Neural progenitor cell (in vitro differentiated cells): ENCODE measurements at regions not wholly inside any gene's neighbourhood (a gene's known extent, or its start where the extent isn't known, plus 50 kb on each side); places are given as distances from the start of the nearest gene placed in this dataset. TPM values are rescaled to one million over a fixed set of nuclear protein-coding genes. Genes with fewer than 3 reads are reported as not detected.

Source experiments
- DNase-seq: peaks from one replicate; pipeline ENCODE4 v3.0.0-alpha.2; 2016; ENCODE audit warnings: low spot score
- H2AFZ ChIP-seq: fragments of 200-600 bp; sonication (generic); replicated peaks from 2 replicates; pipeline ENCODE4 v1.6.1; 2016; ENCODE audit warnings: antibody characterized with exemption
- H3F3A ChIP-seq: fragments of 200-600 bp; sonication (generic); 2 replicates; pipeline ENCODE4 v1.6.1; 2016; ENCODE audit warnings: antibody characterized with exemption, low read depth
- H3K27ac ChIP-seq: fragments of 200-600 bp; sonication (generic); 2 replicates; pipeline ENCODE4 v1.5.1; 2016; ENCODE audit warnings: mild to moderate bottlenecking
- H3K27me3 ChIP-seq: fragments of 200-600 bp; sonication (generic); 2 replicates; pipeline ENCODE4 v1.6.1; 2016; ENCODE audit warnings: mild to moderate bottlenecking, moderate library complexity
- H3K36me3 ChIP-seq: fragments of 200-600 bp; sonication (generic); 2 replicates; pipeline ENCODE4 v1.5.1; 2016
- H3K4me1 ChIP-seq: fragments of 200-600 bp; sonication (generic); 2 replicates; pipeline ENCODE4 v1.6.1; 2016; ENCODE audit warnings: mixed run types
- H3K4me2 ChIP-seq: fragments of 200-600 bp; sonication (generic); 2 replicates; pipeline ENCODE4 v1.6.1; 2016
- H3K4me3 ChIP-seq: fragments of 200-600 bp; sonication (generic); 2 replicates; pipeline ENCODE4 v1.5.1; 2016
- H3K79me2 ChIP-seq: fragments of 200-600 bp; sonication (generic); 2 replicates; pipeline ENCODE4 v1.6.1; 2016; ENCODE audit warnings: low read depth
- H3K9ac ChIP-seq: fragments of 200-600 bp; sonication (generic); 2 replicates; pipeline ENCODE4 v1.6.1; 2016
- H3K9me3 ChIP-seq: fragments of 200-600 bp; sonication (generic); 2 replicates; pipeline ENCODE4 v1.5.1; 2016; ENCODE audit warnings: low read depth
- H4K20me1 ChIP-seq: fragments of 200-600 bp; sonication (generic); 2 replicates; pipeline ENCODE4 v1.6.1; 2016; ENCODE audit warnings: low read depth
- H3K27ac Mint-ChIP-seq: 3 replicates; pipeline ENCODE4 v1.8.0; 2021; ENCODE audit warnings: mixed read lengths
- H3K27me3 Mint-ChIP-seq: 2 replicates; pipeline ENCODE4 v1.8.0; 2022; ENCODE audit warnings: low read depth, mild to moderate bottlenecking, inconsistent platforms, moderate library complexity, mixed read lengths; ENCODE audit not compliant: insufficient read depth
- H3K36me3 Mint-ChIP-seq: 3 replicates; pipeline ENCODE4 v1.8.0; 2021; ENCODE audit warnings: mixed read lengths
- H3K4me1 Mint-ChIP-seq: 3 replicates; pipeline ENCODE4 v1.8.0; 2021; ENCODE audit warnings: mixed read lengths
- H3K4me3 Mint-ChIP-seq: 3 replicates; pipeline ENCODE4 v1.8.0; 2021; ENCODE audit warnings: mild to moderate bottlenecking, moderate library complexity, mixed read lengths
- H3K9me3 Mint-ChIP-seq: 3 replicates; pipeline ENCODE4 v1.8.0; 2020; ENCODE audit warnings: mixed read lengths
- EZH2 ChIP-seq: fragments of 200-600 bp; sonication (generic); IDR thresholded peaks from 2 replicates; pipeline ENCODE4 v1.6.1; 2017; ENCODE audit warnings: antibody characterized with exemption, mild to moderate bottlenecking, moderate library complexity
- EZH2phosphoT487 ChIP-seq: fragments of 200-600 bp; sonication (generic); IDR thresholded peaks from 2 replicates; pipeline ENCODE4 v1.6.1; 2017; ENCODE audit warnings: antibody characterized with exemption
- small RNA-seq: library from RNA; depleted of rRNA; stranded (forward); fragments of <200 nt; gene quantifications from one replicate; pipeline ENCODE3, GENCODE V24; 2015
- TF ChIP-seq, protein P1 (sequence below): fragments of 200-600 bp; sonication (generic); IDR thresholded peaks from 2 replicates; pipeline ENCODE4 v1.5.1; 2017; ENCODE audit warnings: antibody characterized with exemption, mild to moderate bottlenecking

DNA sequence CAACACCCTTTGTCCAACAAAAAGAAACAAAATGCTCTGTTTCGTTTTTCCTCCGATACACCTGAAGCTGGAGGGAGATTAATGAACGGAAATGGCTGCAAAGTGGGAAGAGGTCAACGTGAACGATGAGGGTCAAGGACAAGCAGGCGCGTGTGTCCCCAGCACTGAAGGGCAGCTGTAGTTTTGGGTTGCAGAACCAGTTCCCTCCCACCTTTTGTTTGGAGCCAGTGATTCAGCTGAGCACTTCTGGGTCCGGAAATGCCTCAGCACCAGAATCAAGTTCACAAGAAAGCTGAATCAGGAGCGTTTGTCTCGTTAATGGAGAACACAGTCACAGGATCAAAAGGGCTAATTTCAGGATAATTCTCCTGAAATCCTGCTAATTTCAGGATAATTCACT lies 51.1 kb upstream of the PWP1 start:
- Mint-ChIP-seq H3K9me3 (peaks cover 10% of the 10 kb centered on the region), H3K4me3 (no peak overlapping the region), H3K36me3 (peaks cover 3% of the 10 kb centered on the region), H3K4me1 (peaks cover 12% of the 10 kb centered on the region), H3K27ac (no peak overlapping the region), H3K27me3 (no peaks in the 10 kb centered on the region)
- peak overlapping the region; percentile 17 for H3K4me2 ChIP-seq
- no peak overlapping the region for H3K4me3 ChIP-seq
- no peak overlapping the region for H3K9ac ChIP-seq
- no peak overlapping the region for H2AFZ ChIP-seq
- TF ChIP-seq, protein P1, sequence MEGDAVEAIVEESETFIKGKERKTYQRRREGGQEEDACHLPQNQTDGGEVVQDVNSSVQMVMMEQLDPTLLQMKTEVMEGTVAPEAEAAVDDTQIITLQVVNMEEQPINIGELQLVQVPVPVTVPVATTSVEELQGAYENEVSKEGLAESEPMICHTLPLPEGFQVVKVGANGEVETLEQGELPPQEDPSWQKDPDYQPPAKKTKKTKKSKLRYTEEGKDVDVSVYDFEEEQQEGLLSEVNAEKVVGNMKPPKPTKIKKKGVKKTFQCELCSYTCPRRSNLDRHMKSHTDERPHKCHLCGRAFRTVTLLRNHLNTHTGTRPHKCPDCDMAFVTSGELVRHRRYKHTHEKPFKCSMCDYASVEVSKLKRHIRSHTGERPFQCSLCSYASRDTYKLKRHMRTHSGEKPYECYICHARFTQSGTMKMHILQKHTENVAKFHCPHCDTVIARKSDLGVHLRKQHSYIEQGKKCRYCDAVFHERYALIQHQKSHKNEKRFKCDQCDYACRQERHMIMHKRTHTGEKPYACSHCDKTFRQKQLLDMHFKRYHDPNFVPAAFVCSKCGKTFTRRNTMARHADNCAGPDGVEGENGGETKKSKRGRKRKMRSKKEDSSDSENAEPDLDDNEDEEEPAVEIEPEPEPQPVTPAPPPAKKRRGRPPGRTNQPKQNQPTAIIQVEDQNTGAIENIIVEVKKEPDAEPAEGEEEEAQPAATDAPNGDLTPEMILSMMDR, result no peak
- TF ChIP-seq EZH2 (no peak), EZH2phosphoT487 (no peak)
- H3K4me1 ChIP-seq, result peaks cover 3% of the 10 kb centered on the region
- H4K20me1 ChIP-seq, result no peaks in the 10 kb centered on the region
- no peak overlapping the region for H3K27ac ChIP-seq
- peaks cover 4% of the 10 kb centered on the region for H3F3A ChIP-seq
- no peaks in the 10 kb centered on the region for H3K79me2 ChIP-seq
- no peaks in the 10 kb centered on the region for H3K27me3 ChIP-seq
- H3K9me3 ChIP-seq, result no peaks in the 10 kb centered on the region
- no peaks in the 10 kb centered on the region for H3K36me3 ChIP-seq
- DNase-seq, result no peak

DNA sequence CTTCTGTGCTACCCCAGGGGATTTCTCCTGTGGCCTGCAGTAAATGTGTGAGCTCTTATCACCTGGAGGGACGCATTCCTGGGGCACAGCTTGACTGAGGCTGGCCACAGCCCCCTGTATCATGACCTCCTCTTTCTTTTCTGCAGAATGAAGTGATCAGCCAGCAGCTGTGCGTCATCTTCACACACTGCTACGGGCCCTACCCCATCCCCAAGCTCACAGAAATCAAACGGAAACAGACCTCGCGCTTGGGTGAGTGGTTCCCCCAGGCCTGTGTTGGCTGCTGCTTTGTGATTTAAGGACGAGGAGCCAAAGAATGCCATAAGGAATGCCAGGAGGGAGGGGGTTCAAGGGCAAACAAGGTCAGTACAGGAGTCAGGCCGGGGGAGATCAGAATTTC lies 50.5 kb upstream of the PWP1 start:
- Mint-ChIP-seq H3K36me3 (peaks cover 3% of the 10 kb centered on the region), H3K4me1 (peaks cover 12% of the 10 kb centered on the region), H3K9me3 (peaks cover 10% of the 10 kb centered on the region), H3K27me3 (no peaks in the 10 kb centered on the region), H3K27ac (peak overlapping the region; percentile 16), H3K4me3 (no peak overlapping the region)
- Histone ChIP-seq H3K4me1 (peaks cover 3% of the 10 kb centered on the region), H3K27ac (no peak overlapping the region), H3F3A (peaks cover 4% of the 10 kb centered on the region), H2AFZ (no peak overlapping the region), H4K20me1 (no peaks in the 10 kb centered on the region), H3K9ac (no peak overlapping the region), H3K4me3 (no peak overlapping the region), H3K9me3 (no peaks in the 10 kb centered on the region), H3K27me3 (no peaks in the 10 kb centered on the region), H3K4me2 (peak overlapping the region; percentile 17), H3K79me2 (no peaks in the 10 kb centered on the region), H3K36me3 (no peaks in the 10 kb centered on the region)
- TF ChIP-seq EZH2phosphoT487, result no peak
- TF ChIP-seq, protein P1, result no peak
- TF ChIP-seq EZH2, result no peak
- peak; percentile 25 for DNase-seq

Small RNAs in the stretch of these regions (small RNA-seq; reads per million reads assigned to genes)
- gene RF00284, result 0.16 reads per million
- not detected for gene RNA5SP371
